ENCODE measurements at regions not wholly inside any gene's neighbourhood (a gene's known extent, or its start where the extent isn't known, plus 50 kb on each side); places are given as distances from the start of the nearest gene placed in this dataset.

GRCh38 chr17:63382136-63382535, 64.0 kb downstream of the CYB561 start:
- Histone ChIP-seq H3F3A (ENCODE audit: insufficient read depth, low read length) (no peaks in the 10 kb centered on the region), H3K79me2 (ENCODE audit: insufficient read depth, low read length) (no peaks in the 10 kb centered on the region), H3K4me1 (ENCODE audit: insufficient read depth, low read length, severe bottlenecking) (no peaks in the 10 kb centered on the region), H3K4me2 (ENCODE audit: low read length) (no peak overlapping the region), H3K4me3 (ENCODE audit: low read depth, low read length, poor library complexity, severe bottlenecking) (no peak overlapping the region), H4K20me1 (ENCODE audit: insufficient read depth, low read length) (no peaks in the 10 kb centered on the region), H3K27me3 (ENCODE audit: insufficient read depth, low read length) (no peaks in the 10 kb centered on the region), H3K9me3 (ENCODE audit: low read length) (no peaks in the 10 kb centered on the region), H3K9me2 (ENCODE audit: low read depth, low read length) (no peaks in the 10 kb centered on the region), H3K36me3 (ENCODE audit: insufficient read depth, low read length) (no peaks in the 10 kb centered on the region), H3K27ac (ENCODE audit: low read depth, low read length, poor library complexity, severe bottlenecking) (no peak overlapping the region), H3K9ac (ENCODE audit: low read length) (no peak overlapping the region), H2AFZ (ENCODE audit: low read length) (no peak overlapping the region)
- TF ChIP-seq EZH2 (IDR thresholded peaks at IDR 0.05; ENCODE audit: borderline replicate concordance, low read length) = no peak
- TF ChIP-seq CTCF (IDR thresholded peaks at IDR 0.05; ENCODE audit: low read length) = no peak
